HepG2 (cell line): ENCODE measurements at regions not wholly inside any gene's neighbourhood (a gene's known extent, or its start where the extent isn't known, plus 50 kb on each side); places are given as distances from the start of the nearest gene placed in this dataset.

Experiments
- ATRX ChIP-seq: sonication (generic); formaldehyde crosslinking; IDR thresholded peaks from 2 replicates; pipeline ENCODE4 v1.4.0; 2020; ENCODE audit warnings: missing genetic modification reagents, borderline replicate concordance
- HNF4G ChIP-seq, 2 experiments: sonication (generic) in 1 of 2; formaldehyde crosslinking in 1 of 2; IDR thresholded peaks; 2 replicates each; pipeline versions ENCODE4 v1.4.0 to v1.6.1; 2011 to 2020; ENCODE audit warnings: borderline replicate concordance in 2 of 2, low read depth in 2 of 2, mild to moderate bottlenecking in 2 of 2, low read length in 1 of 2, missing genetic modification reagents in 1 of 2, moderate library complexity in 1 of 2
- LCORL ChIP-seq, 2 experiments: fragments of 450-650 bp in 1 of 2; sonication (generic) in 1 of 2; formaldehyde crosslinking in 1 of 2; IDR thresholded peaks; 2 replicates each; pipeline versions ENCODE4 v1.5.0 to v1.6.1; 2017 to 2020; ENCODE audit warnings: antibody characterized with exemption in 1 of 2, missing genetic modification reagents in 1 of 2
- MAZ ChIP-seq, 2 experiments: sonication (generic) in 1 of 2; formaldehyde crosslinking in 1 of 2; IDR thresholded peaks; 2 replicates each; pipeline versions ENCODE4 v1.5.0 to v1.6.1; 2012 to 2020; ENCODE audit warnings: low read depth in 2 of 2, mild to moderate bottlenecking in 2 of 2, borderline replicate concordance in 1 of 2, improper control_type of control experiment in 1 of 2, low read length in 1 of 2, missing genetic modification reagents in 1 of 2, moderate library complexity in 1 of 2
- MEF2D ChIP-seq: sonication (generic); formaldehyde crosslinking; IDR thresholded peaks from 2 replicates; pipeline ENCODE4 v1.5.1; 2020; ENCODE audit warnings: mild to moderate bottlenecking, missing genetic modification reagents
- NCOA1 ChIP-seq: sonication (generic); formaldehyde crosslinking; IDR thresholded peaks from 2 replicates; pipeline ENCODE4 v1.9.0; 2021; ENCODE audit warnings: missing genetic modification reagents
- PAF1 ChIP-seq: IDR thresholded peaks from 2 replicates; pipeline ENCODE4 v1.6.1; 2016; ENCODE audit warnings: missing genetic modification reagents, missing compliant biosample characterization
- POLR2A ChIP-seq, 2 experiments: IDR thresholded peaks; 2 replicates each; pipeline ENCODE4 v1.6.1; 2011; ENCODE audit warnings: low read depth in 2 of 2, low read length in 2 of 2, mild to moderate bottlenecking in 1 of 2, moderate library complexity in 1 of 2; ENCODE audit not compliant: insufficient read depth in 1 of 2
- REL ChIP-seq: sonication (generic); formaldehyde crosslinking; conservative IDR thresholded peaks from 2 replicates; pipeline ENCODE4 v1.8.0; 2022; ENCODE audit warnings: mild to moderate bottlenecking, missing genetic modification reagents, moderate library complexity
- SATB2 ChIP-seq: sonication (generic); formaldehyde crosslinking; IDR thresholded peaks from 2 replicates; pipeline ENCODE4 v1.5.0; 2020; ENCODE audit warnings: missing genetic modification reagents
- SIX4 ChIP-seq: sonication (generic); formaldehyde crosslinking; IDR thresholded peaks from 2 replicates; pipeline ENCODE4 v1.4.0; 2020; ENCODE audit warnings: missing genetic modification reagents
- THAP11 ChIP-seq: IDR thresholded peaks from 2 replicates; pipeline ENCODE4 v1.6.1; 2016; ENCODE audit warnings: missing biosample characterization, missing genetic modification reagents
- TOPORS ChIP-seq: sonication (generic); formaldehyde crosslinking; IDR thresholded peaks from 2 replicates; pipeline ENCODE4 v1.8.0; 2023; ENCODE audit warnings: mild to moderate bottlenecking, missing genetic modification reagents
- ZNF160 ChIP-seq: sonication (generic); formaldehyde crosslinking; IDR thresholded peaks from 2 replicates; pipeline ENCODE4 v1.8.0; 2022; ENCODE audit warnings: mild to moderate bottlenecking, inconsistent platforms, missing genetic modification reagents
- ZNF234 ChIP-seq: sonication (generic); formaldehyde crosslinking; conservative IDR thresholded peaks from 2 replicates; pipeline ENCODE4 v1.5.1; 2020; ENCODE audit warnings: mild to moderate bottlenecking, missing genetic modification reagents
- ZNF567 ChIP-seq: sonication (generic); formaldehyde crosslinking; IDR thresholded peaks from 2 replicates; pipeline ENCODE4 v1.8.1; 2023; ENCODE audit warnings: mild to moderate bottlenecking, missing genetic modification reagents, borderline replicate concordance
- ZNF737 ChIP-seq: sonication (generic); formaldehyde crosslinking; IDR thresholded peaks from 2 replicates; pipeline ENCODE4 v1.5.0; 2020; ENCODE audit warnings: missing genetic modification reagents, mild to moderate bottlenecking, borderline replicate concordance
- ZNF850 ChIP-seq: sonication (generic); formaldehyde crosslinking; conservative IDR thresholded peaks from 2 replicates; pipeline ENCODE4 v1.9.0; 2021; ENCODE audit warnings: mild to moderate bottlenecking, missing genetic modification reagents
- ZSCAN31 ChIP-seq: sonication (generic); formaldehyde crosslinking; IDR thresholded peaks from 2 replicates; pipeline ENCODE4 v1.5.0; 2020; ENCODE audit warnings: low read depth, mild to moderate bottlenecking, missing genetic modification reagents
- TF ChIP-seq, protein P1 (sequence below), 2 experiments: sonication (generic) in 1 of 2; formaldehyde crosslinking in 1 of 2; IDR thresholded peaks; 2 replicates each; pipeline versions ENCODE4 v1.4.0 to v1.6.1; 2016 to 2020; ENCODE audit warnings: borderline replicate concordance in 1 of 2, low read depth in 1 of 2, mild to moderate bottlenecking in 1 of 2, missing genetic modification reagents in 1 of 2
- TF ChIP-seq, protein P2 (sequence below): sonication (generic); formaldehyde crosslinking; IDR thresholded peaks from 2 replicates; pipeline ENCODE4 v1.4.0; 2020; ENCODE audit warnings: mild to moderate bottlenecking, missing genetic modification reagents

DNA sequence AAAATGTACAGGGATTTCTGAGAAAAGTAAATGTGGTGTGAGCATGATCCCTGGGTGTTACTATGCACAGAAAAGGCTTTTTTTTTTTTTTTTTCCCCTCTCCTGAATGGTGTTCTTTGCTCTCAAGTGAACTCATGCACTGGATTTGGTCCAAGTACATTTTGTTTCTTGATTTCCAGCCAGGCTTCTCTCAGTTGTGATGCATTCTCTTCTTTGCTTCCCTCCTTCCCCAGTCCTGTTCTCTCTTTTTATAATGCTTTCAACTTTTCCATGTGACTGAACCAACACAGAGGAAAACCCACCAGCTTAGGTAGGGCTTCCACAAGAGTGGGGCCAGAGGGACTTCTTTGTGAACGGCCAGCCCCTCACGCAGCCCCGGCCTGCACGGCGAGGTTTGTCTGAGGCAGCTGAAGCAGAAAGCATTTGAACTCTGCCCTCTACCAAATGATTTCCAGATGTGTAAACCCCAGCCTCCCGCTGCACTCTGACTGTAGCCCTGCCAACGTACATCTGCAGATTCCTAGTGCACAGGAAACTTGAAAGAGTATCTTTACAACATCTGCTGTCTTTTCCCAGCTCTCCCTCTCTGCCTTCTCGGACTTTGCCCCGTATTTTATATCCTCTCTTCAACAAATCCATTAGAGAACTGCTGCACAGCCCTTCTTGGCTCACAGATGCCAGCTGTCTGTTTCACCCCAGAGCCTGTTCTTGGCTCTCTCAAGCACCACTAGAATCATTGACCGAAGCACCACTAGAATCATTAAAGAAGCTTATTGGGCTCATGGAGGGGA is 71.8 kb upstream of the CD180 start (continued):
- TF ChIP-seq, protein P1, sequence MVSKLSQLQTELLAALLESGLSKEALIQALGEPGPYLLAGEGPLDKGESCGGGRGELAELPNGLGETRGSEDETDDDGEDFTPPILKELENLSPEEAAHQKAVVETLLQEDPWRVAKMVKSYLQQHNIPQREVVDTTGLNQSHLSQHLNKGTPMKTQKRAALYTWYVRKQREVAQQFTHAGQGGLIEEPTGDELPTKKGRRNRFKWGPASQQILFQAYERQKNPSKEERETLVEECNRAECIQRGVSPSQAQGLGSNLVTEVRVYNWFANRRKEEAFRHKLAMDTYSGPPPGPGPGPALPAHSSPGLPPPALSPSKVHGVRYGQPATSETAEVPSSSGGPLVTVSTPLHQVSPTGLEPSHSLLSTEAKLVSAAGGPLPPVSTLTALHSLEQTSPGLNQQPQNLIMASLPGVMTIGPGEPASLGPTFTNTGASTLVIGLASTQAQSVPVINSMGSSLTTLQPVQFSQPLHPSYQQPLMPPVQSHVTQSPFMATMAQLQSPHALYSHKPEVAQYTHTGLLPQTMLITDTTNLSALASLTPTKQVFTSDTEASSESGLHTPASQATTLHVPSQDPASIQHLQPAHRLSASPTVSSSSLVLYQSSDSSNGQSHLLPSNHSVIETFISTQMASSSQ (IDR thresholded peaks at IDR 0.05; ENCODE audit: low read depth): no peak
- TF ChIP-seq, protein P1 (CRISPR knock-in tag; IDR thresholded peaks at IDR 0.05; ENCODE audit: borderline replicate concordance): no peak
- TF ChIP-seq SIX4 (no peak), POLR2A (IDR thresholded peaks at IDR 0.05; ENCODE audit: insufficient read depth in 1 of 2, low read depth in 2 of 2, low read length in 2 of 2) (no peak), ZNF160 (CRISPR knock-in tag) (no peak), ZNF850 (CRISPR knock-in tag) (no peak), ZNF567 (CRISPR knock-in tag) (no peak), LCORL (IDR thresholded peaks at IDR 0.05) (no peak), LCORL (CRISPR knock-in tag; IDR thresholded peaks at IDR 0.05) (0 out of 2 replicates have a peak, but pooled peaks have one; percentile 32), NCOA1 (CRISPR knock-in tag) (no peak), PAF1 (no peak), ATRX (CRISPR knock-in tag) (no peak), MAZ (IDR thresholded peaks at IDR 0.05; ENCODE audit: borderline replicate concordance, low read depth, low read length) (no peak), MAZ (CRISPR knock-in tag; IDR thresholded peaks at IDR 0.05; ENCODE audit: low read depth) (no peak), MEF2D (CRISPR knock-in tag) (no peak), THAP11 (no peak), HNF4G (IDR thresholded peaks at IDR 0.05; ENCODE audit: borderline replicate concordance, low read depth, low read length) (0 out of 2 replicates have a peak, but pooled peaks have one; percentile 39), HNF4G (CRISPR knock-in tag; IDR thresholded peaks at IDR 0.05; ENCODE audit: borderline replicate concordance, low read depth) (no peak), ZNF234 (CRISPR knock-in tag) (no peak), REL (CRISPR knock-in tag) (no peak), TOPORS (CRISPR knock-in tag) (no peak), ZNF737 (no peak), ZSCAN31 (CRISPR knock-in tag) (no peak), SATB2 (CRISPR knock-in tag) (no peak)
- TF ChIP-seq, protein P2, sequence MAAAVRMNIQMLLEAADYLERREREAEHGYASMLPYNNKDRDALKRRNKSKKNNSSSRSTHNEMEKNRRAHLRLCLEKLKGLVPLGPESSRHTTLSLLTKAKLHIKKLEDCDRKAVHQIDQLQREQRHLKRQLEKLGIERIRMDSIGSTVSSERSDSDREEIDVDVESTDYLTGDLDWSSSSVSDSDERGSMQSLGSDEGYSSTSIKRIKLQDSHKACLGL (CRISPR knock-in tag): no peak
